GM10266 (cell line): ENCODE measurements at regions not wholly inside any gene's neighbourhood (a gene's known extent, or its start where the extent isn't known, plus 50 kb on each side); places are given as distances from the start of the nearest gene placed in this dataset.
"Not testable (repeated sequence)": the region's sequence is repeated elsewhere in the genome, so short reads cannot be mapped to it uniquely, and the experiment has no call there.

ENCODE experiments used
- DNase-seq: peaks from one replicate; pipeline ENCODE4 v3.0.0; 2012; ENCODE audit errors: extremely low spot score
- CTCF ChIP-seq: IDR thresholded peaks from 2 replicates; pipeline ENCODE4 v1.5.1; 2012; ENCODE audit warnings: mild to moderate bottlenecking, low read depth; ENCODE audit not compliant: control insufficient read depth, insufficient read depth; ENCODE audit errors: missing control alignments

GRCh38 chr3:103532986-103533385 lies 1098.2 kb downstream of the ZPLD1 start:
- TF ChIP-seq CTCF = no peak

GRCh38 chr3:103554451-103554850 lies 1119.6 kb downstream of the ZPLD1 start:
- no peak for TF ChIP-seq CTCF
- no peak for DNase-seq

More at GRCh38 chr3:103532986-103533385, 1098.2 kb downstream of the ZPLD1 start:
- no peak for DNase-seq

GRCh38 chr3:103564116-103564515 lies 1129.3 kb downstream of the ZPLD1 start:
- not testable (repeated sequence) for DNase-seq

GRCh38 chr3:103585809-103586208 lies 1151.0 kb downstream of the ZPLD1 start:
- no peak for TF ChIP-seq CTCF
- no peak for DNase-seq

GRCh38 chr3:103589770-103590169 lies 1155.0 kb downstream of the ZPLD1 start:
- no peak for TF ChIP-seq CTCF
- no peak for DNase-seq

GRCh38 chr3:103600844-103601243 lies 1166.0 kb downstream of the ZPLD1 start:
- no peak for DNase-seq
- no peak for TF ChIP-seq CTCF

GRCh38 chr3:103601666-103602065 lies 1166.9 kb downstream of the ZPLD1 start:
- TF ChIP-seq CTCF = no peak
- no peak for DNase-seq

GRCh38 chr3:103609472-103609871 lies 1174.7 kb downstream of the ZPLD1 start:
- no peak for DNase-seq

More at GRCh38 chr3:103609472-103609871, 1174.7 kb downstream of the ZPLD1 start:
- TF ChIP-seq CTCF = no peak
